Rectal smooth muscle tissue (tissue), 1 donor: ENCODE measurements at regions not wholly inside any gene's neighbourhood (a gene's known extent, or its start where the extent isn't known, plus 50 kb on each side); places are given as distances from the start of the nearest gene placed in this dataset.

ENCODE experiments used
- H3K27ac ChIP-seq: one replicate; pipeline ENCODE4 v1.7.0; 2013; ENCODE audit warnings: low read depth, low read length, inconsistent platforms
- H3K27me3 ChIP-seq: one replicate; pipeline ENCODE4 v1.7.0; 2013; ENCODE audit warnings: low read length; ENCODE audit not compliant: control insufficient read depth, insufficient read depth
- H3K36me3 ChIP-seq: one replicate; pipeline ENCODE4 v1.7.0; 2013; ENCODE audit warnings: low read length; ENCODE audit not compliant: control insufficient read depth, insufficient read depth
- H3K4me1 ChIP-seq: one replicate; pipeline ENCODE4 v1.7.0; 2013; ENCODE audit warnings: low read length; ENCODE audit not compliant: control insufficient read depth, insufficient read depth
- H3K4me3 ChIP-seq: one replicate; pipeline ENCODE4 v1.7.0; 2013; ENCODE audit warnings: low read length
- H3K9ac ChIP-seq: one replicate; pipeline ENCODE4 v1.7.0; 2013; ENCODE audit warnings: low read length

DNA sequence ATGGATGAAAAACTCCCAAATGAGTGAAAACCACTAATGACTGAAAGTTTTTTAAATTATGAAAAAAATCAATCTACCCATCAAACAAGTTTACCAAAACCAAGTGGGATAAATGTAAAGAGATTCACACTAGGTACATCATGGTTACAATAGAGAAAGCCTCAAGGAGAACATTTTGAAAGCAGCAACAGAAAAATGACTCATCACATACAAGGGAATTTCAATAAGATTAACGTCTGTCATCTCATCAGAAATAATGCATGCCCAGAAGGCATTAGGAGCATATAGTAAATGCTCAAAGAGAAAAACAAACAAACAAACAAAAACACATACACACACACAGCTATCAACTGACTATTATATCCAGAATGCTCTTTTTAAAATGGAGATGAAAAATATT, 261.8 kb upstream of the KIF2B start:
- H3K36me3 ChIP-seq = no peaks in the 10 kb centered on the region
- H3K9ac ChIP-seq = no peak overlapping the region
- H3K4me1 ChIP-seq = no peaks in the 10 kb centered on the region
- no peaks in the 10 kb centered on the region for H3K27me3 ChIP-seq
- no peak overlapping the region for H3K27ac ChIP-seq
- H3K4me3 ChIP-seq = no peak overlapping the region

DNA sequence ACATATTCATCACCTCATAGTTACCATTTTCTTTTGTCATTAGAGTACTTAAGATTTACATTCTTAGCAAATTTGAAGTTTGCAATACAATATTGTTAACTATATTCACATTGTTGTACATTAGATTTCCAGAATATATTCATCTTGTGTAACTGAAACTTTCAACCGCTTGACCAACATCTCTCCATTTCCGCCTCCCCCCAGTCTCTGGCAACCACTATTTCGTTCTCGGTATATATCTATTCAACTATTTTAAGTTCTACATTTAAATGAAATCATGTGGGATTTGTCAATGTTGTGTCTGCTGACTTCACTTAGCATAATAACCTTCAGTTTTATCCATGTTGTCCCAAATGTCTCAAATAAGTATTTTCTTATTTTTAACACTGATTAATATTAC, 274.5 kb upstream of the KIF2B start:
- no peak overlapping the region for H3K9ac ChIP-seq
- no peak overlapping the region for H3K4me3 ChIP-seq
- no peaks in the 10 kb centered on the region for H3K4me1 ChIP-seq

DNA sequence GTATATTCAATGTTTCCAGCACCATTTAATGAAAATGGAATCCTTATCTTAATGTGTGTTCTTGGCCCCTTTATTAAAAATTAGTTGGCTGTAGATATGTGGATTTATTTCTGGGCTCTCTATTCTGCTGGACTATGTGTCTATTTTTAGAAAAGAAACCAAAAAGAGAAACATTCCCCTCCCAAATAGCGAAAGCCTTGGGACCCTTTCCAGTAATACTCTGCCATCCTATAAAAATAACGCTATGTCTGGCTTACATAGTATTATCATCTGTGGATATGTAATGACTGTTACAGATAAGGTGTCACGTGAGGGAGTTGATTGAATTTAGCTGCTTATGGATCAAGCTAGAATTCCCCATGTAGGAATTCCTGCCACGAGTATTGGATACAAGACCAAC, 279.3 kb upstream of the KIF2B start:
- Histone ChIP-seq H3K27me3 (no peaks in the 10 kb centered on the region), H3K4me1 (no peaks in the 10 kb centered on the region), H3K27ac (no peak overlapping the region), H3K36me3 (no peaks in the 10 kb centered on the region), H3K9ac (no peak overlapping the region), H3K4me3 (no peak overlapping the region)

More for the DNA sequence above, 274.5 kb upstream of the KIF2B start:
- H3K36me3 ChIP-seq = no peaks in the 10 kb centered on the region
- H3K27me3 ChIP-seq = no peaks in the 10 kb centered on the region
- H3K27ac ChIP-seq = no peak overlapping the region

DNA sequence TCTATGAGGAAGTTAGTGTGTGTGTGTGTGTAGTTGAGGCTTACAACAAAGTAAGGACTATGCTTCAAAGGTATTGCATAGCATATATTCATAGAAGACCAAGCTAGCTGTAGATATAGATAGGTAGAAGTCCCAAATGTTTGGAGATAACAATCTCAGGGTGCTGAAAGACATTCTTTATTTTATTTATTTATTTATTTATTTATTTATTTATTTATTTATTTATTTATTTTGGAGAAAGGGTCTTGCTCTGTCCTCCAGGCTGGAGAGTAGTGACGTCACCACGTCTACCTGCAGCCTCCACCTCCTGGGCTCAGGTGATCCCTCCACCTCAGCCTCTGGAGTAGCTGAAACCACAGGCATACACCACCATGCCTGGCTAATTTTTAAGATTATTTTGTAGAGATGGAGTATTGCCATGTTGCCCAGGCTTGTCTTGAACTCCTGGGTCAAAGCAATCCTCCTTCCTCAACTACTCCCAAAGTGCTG, 284.6 kb upstream of the KIF2B start:
- Histone ChIP-seq H3K9ac (no peak overlapping the region), H3K4me3 (no peak overlapping the region), H3K27me3 (no peaks in the 10 kb centered on the region), H3K27ac (no peak overlapping the region), H3K4me1 (no peaks in the 10 kb centered on the region), H3K36me3 (no peaks in the 10 kb centered on the region)

DNA sequence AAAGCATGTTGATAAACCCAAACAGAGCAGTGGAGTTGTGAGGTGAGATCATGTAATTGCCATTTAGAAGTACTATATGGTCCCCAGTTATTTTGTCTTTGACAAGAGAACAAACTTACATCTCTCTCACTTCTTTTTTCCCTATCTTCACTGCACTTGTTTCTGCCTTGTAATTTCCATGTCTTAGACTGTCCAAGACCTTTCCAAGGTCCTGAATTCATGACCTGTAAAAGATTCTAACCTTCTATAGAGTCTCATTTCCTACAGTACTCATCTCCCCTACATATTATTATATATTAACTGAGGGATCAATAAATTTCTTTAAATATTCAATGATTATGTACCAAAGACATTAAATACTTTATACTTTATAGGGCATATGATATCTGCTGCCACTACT, 295.3 kb upstream of the KIF2B start:
- H3K27me3 ChIP-seq = no peaks in the 10 kb centered on the region
- H3K27ac ChIP-seq = no peak overlapping the region
- H3K4me1 ChIP-seq = no peaks in the 10 kb centered on the region
- H3K36me3 ChIP-seq = no peaks in the 10 kb centered on the region
- H3K9ac ChIP-seq = no peak overlapping the region
- no peak overlapping the region for H3K4me3 ChIP-seq

DNA sequence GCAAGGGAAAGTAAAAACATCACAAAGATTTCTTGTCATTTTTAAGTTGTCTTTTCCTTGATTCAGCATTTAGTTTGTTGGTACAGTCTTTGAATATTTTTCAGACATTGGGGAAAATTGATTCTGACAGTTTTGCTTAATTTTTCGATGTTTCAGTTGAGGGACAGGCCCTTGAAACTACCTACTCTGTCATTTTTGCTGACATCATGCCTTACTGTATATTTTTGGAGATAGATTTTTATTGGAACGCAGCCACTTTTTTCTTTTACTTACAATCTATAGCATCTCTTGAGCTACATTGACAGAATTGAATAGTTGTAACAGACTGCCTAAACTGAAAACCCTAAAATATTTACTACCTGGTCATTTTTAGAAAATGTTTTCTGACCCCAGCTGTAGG, 297.1 kb upstream of the KIF2B start:
- Histone ChIP-seq H3K27ac (no peak overlapping the region), H3K4me1 (no peaks in the 10 kb centered on the region), H3K9ac (no peak overlapping the region)

DNA sequence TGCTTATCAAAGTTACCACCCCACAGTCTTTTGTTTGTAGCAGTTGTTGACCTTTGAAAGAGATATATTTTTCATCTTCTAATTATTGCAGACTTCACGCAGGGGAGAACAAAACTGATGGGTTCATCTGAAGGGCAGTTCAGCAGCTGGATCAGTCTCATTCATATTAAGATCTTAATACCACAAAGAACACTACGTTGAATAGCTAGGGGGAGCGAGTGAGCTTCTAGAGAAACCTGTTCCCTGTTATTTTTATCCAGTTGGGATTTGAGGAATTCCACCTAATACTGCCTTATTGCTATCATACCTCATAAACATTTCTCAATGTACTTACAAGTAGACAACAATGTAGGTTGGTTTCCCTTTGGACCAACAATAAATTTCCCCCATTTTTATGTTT, 306.1 kb upstream of the KIF2B start:
- no peaks in the 10 kb centered on the region for H3K4me1 ChIP-seq
- H3K27ac ChIP-seq = no peak overlapping the region
- no peak overlapping the region for H3K9ac ChIP-seq
- no peaks in the 10 kb centered on the region for H3K36me3 ChIP-seq
- no peaks in the 10 kb centered on the region for H3K27me3 ChIP-seq
- no peak overlapping the region for H3K4me3 ChIP-seq

More for the DNA sequence above, 297.1 kb upstream of the KIF2B start:
- Histone ChIP-seq H3K4me3 (no peak overlapping the region), H3K36me3 (no peaks in the 10 kb centered on the region), H3K27me3 (no peaks in the 10 kb centered on the region)

DNA sequence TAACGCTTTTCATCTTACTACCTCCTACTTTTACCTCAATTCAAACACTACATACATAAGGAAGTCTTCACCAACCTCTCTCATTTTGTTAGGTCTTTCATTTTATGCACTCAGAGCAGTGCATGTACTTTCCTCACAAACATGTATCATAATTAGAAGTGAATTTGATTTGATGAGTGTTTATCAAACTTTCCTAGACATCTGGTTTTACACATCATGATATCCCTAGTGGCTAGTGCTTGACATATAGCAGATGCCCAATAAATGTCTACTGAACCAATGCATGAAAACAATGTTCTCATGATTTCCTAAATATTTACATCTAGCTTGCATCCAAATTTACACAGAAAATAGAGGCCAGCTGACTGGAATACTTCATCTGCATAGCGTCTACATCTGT, 323.4 kb upstream of the KIF2B start:
- H3K9ac ChIP-seq = no peak overlapping the region
- no peak overlapping the region for H3K4me3 ChIP-seq
- no peaks in the 10 kb centered on the region for H3K36me3 ChIP-seq
- H3K27me3 ChIP-seq = no peaks in the 10 kb centered on the region
- no peaks in the 10 kb centered on the region for H3K4me1 ChIP-seq
- H3K27ac ChIP-seq = no peak overlapping the region

DNA sequence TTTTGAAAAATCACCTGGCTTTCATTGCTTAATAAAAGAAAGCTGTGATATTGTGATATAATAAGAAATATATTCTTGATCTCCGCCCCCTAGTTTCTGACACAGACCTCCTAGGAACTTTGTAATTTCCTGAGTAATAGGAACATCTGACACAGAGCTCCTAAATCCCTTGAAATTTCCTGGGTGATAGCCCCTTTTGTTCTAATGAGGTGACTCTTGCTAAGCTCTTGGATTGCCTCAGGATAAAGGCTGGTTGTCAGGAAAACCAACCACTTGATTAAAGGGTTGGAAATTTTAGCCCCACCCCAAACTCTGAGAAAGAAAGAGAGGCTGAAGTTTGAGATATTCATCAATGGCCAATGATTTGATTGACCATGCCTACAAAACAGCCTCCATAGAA, 326.4 kb upstream of the KIF2B start:
- Histone ChIP-seq H3K27me3 (no peaks in the 10 kb centered on the region), H3K4me1 (no peaks in the 10 kb centered on the region), H3K4me3 (no peak overlapping the region), H3K36me3 (no peaks in the 10 kb centered on the region), H3K9ac (no peak overlapping the region), H3K27ac (no peak overlapping the region)

DNA sequence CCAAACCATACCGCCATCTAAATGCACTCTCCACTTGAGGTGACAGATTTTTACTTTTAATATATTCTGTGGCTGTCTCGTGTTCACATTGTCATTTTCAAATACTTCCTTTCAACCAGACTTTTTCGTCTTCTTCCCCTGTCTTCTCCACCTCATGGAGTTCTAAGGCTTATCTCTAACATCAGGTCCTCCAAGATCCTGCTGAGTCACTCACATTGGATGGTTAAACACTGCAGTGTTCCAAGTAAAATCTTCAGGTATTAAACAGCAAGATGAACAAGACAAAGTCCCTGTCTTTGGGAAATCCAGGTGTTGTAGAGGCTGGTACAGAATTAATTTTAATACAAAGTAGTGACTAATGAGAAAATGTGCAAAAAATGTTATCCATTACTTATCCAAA, 330.2 kb upstream of the KIF2B start:
- no peaks in the 10 kb centered on the region for H3K4me1 ChIP-seq
- no peak overlapping the region for H3K27ac ChIP-seq
- H3K27me3 ChIP-seq = no peaks in the 10 kb centered on the region
- no peak overlapping the region for H3K9ac ChIP-seq
- no peaks in the 10 kb centered on the region for H3K36me3 ChIP-seq
- H3K4me3 ChIP-seq = no peak overlapping the region

DNA sequence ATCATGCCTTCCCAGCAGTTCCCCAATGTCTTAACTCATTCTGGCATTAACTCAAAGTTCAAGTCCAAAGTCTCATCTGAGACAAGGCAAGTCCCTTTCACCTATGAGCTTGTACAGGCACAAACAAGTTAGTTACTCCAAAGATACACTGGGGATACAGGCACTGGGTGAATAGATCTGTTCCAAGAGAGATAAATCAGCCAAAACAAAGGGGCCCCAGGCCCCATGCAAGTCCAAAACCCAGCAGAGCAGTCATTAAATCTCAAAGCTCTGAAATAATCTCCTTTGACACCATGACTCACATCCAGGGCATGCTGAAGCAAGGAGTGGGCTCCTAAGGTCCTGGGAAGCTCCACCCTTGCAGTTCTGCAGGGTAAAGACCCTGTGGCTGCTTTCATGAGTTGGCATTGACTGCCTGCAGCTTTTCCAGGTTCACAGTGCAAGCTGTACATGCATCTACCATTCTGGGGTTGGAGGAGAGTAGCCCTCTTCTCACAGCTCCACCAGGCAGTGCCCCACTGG, 332.2 kb upstream of the KIF2B start:
- no peak overlapping the region for H3K4me3 ChIP-seq
- no peaks in the 10 kb centered on the region for H3K36me3 ChIP-seq
- no peak overlapping the region for H3K9ac ChIP-seq
- H3K27ac ChIP-seq = no peak overlapping the region
- no peaks in the 10 kb centered on the region for H3K27me3 ChIP-seq
- no peaks in the 10 kb centered on the region for H3K4me1 ChIP-seq

DNA sequence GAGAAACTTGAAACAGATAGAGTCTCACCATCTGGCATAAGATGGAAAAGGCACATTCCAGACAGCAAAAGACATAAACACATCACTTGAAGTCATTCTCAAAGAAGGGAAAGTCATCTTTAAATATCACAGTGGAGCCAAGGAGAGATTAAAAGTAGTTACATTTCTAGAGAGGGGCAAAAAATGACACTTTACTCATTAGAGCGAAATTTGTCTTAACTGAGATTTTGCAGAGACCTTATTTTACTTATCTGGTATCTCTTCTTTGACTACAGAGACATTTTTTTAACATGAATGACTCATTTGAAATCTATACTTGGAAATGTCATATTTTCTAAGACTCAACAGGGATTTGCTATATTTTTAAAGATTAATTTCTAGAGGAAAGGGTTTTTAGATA, 339.0 kb upstream of the KIF2B start:
- Histone ChIP-seq H3K4me1 (peaks cover 2% of the 10 kb centered on the region), H3K9ac (no peak overlapping the region), H3K4me3 (no peak overlapping the region), H3K27me3 (no peaks in the 10 kb centered on the region), H3K36me3 (no peaks in the 10 kb centered on the region), H3K27ac (no peak overlapping the region)

DNA sequence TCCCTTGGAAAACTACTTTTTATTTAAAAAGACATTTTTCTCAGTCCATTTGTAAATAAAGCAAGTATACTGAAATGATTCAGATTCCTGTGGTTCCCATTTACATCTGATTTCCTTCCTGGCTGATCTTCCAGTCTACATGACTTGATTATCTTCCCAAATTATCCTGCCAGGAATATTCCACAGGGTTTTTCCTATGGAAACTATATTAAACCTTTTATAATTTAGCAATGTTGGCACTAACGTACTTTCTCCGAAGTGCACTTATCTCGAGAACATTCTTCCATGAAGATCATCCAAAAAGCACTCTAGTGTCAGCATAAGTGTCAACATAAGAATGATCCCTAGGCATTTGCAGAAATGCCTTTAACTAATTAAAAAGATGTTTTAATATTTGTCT, 347.7 kb upstream of the KIF2B start:
- Histone ChIP-seq H3K27me3 (no peaks in the 10 kb centered on the region), H3K4me1 (no peaks in the 10 kb centered on the region), H3K4me3 (no peak overlapping the region), H3K27ac (no peak overlapping the region), H3K36me3 (no peaks in the 10 kb centered on the region), H3K9ac (no peak overlapping the region)
